Fibroblast of mammary gland (primary cell): ENCODE measurements at regions not wholly inside any gene's neighbourhood (a gene's known extent, or its start where the extent isn't known, plus 50 kb on each side); places are given as distances from the start of the nearest gene placed in this dataset.
A peak's percentile ranks its signal among the peaks of the same experiment; 100 is the strongest.

Source experiments
- DNase-seq: peaks from one replicate; pipeline ENCODE4 v3.0.0-alpha.2; 2010; ENCODE audit warnings: low read depth
- H3K4me3 ChIP-seq: 2 replicates; pipeline ENCODE4 v1.5.1; 2011; ENCODE audit warnings: low read depth, mild to moderate bottlenecking, low read length, moderate library complexity; ENCODE audit not compliant: control insufficient read depth
- TF ChIP-seq, protein P1 (sequence below): conservative IDR thresholded peaks from 2 replicates; pipeline ENCODE4 v1.5.1; 2011; ENCODE audit warnings: low read depth, low read length, inconsistent platforms; ENCODE audit not compliant: control insufficient read depth, insufficient read depth

DNA sequence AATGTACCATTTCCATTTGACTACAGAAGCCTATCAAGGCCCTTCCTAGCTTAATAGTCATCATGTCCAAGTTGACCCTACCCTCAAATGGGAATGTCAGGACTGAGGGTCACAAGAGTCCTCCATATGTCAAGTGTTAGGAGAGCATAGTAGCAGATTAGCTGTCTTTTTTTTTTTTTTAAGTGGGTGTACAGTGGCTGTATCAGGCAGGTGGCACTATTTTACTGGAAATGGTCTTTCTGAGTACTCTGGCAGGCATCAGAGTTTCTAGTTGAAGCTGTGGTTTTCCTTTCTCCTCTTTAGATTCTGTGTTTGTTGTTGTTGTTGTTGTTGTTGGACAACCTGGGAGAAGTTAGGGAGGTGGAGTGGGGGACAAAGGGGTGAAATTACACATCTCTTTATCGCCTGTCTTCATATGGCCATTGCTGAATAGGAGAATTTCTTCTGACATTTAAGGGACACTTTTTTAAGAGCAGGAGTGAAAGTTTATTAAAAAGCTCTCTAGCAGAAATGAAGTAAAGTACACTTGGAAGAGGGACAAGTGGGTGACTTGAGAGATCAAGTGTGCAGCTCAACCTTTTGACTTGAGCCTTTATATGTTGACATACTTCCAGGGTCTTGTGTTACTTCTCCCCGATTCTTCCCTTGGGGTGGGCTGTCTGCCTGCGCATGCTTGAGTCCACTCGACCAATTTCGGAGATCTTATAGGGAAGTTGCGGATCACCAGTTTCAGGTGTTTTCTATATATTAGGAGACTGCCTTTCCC, 104.1 kb upstream of the FOXP2 start:
- TF ChIP-seq, protein P1, sequence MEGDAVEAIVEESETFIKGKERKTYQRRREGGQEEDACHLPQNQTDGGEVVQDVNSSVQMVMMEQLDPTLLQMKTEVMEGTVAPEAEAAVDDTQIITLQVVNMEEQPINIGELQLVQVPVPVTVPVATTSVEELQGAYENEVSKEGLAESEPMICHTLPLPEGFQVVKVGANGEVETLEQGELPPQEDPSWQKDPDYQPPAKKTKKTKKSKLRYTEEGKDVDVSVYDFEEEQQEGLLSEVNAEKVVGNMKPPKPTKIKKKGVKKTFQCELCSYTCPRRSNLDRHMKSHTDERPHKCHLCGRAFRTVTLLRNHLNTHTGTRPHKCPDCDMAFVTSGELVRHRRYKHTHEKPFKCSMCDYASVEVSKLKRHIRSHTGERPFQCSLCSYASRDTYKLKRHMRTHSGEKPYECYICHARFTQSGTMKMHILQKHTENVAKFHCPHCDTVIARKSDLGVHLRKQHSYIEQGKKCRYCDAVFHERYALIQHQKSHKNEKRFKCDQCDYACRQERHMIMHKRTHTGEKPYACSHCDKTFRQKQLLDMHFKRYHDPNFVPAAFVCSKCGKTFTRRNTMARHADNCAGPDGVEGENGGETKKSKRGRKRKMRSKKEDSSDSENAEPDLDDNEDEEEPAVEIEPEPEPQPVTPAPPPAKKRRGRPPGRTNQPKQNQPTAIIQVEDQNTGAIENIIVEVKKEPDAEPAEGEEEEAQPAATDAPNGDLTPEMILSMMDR: no peak
- peak; percentile 1 for DNase-seq

DNA sequence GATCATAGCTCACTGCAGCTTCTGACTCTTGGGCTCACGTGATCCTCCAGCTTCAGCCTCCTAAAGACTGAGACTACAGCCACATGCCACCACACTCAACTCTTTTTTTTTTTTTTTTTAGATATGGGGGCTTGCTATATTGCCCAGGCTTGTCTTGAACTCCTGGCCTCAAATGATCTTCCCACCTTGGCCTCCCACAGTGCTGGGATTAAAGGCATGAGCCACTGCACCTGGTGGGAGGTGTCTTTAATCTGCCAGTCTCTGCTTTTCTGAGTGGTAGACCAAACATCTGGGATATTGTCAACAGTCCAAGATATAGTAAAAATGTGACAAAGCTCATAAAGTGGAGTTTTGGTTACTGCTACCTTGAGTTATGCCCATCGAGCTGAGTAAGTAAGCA, 104.9 kb upstream of the FOXP2 start:
- TF ChIP-seq, protein P1: no peak
- no peak for DNase-seq
- no peak overlapping the region for H3K4me3 ChIP-seq

More for the DNA sequence above, 104.1 kb upstream of the FOXP2 start:
- H3K4me3 ChIP-seq: no peak overlapping the region

DNA sequence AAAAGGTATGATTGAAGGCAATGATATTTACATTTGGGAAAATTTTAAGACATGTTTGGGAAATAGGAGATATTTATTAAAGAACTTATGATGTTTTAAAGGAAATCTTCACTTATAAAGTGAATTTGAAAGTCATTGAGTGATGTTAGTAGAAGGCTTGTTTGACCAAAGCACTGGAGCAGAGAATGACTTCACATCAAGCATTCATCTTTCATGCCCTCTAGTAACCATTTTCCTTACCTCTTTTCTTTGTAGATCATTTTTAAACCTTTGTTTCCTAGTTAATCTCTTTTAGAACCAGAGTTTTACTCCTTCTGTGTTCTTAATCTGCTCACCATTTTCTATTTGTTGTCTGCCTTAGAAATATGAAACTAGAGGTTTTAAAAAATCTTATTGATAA, 111.3 kb upstream of the FOXP2 start:
- no peak overlapping the region for H3K4me3 ChIP-seq
- TF ChIP-seq, protein P1: no peak
- DNase-seq: no peak

DNA sequence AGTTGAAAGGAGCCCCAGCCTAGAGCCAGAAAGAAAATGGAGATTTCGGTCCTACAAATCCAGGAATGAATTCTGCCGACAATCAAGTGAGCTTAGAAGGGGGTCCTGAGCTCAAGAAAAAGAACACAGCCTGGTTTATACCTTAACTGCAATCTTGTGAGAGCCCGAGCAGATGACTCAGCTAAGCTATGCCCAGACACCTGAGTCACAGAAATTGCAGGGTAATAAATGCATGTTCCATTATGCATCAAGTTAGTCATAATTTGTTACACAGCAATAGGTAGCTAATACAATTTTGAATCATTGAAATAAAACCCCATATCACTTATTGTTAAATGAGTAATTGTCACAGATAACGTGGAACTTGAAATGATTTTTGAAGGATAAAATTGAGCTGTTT, 111.8 kb upstream of the FOXP2 start:
- peak; percentile 14 for DNase-seq
- TF ChIP-seq, protein P1: no peak
- H3K4me3 ChIP-seq: no peak overlapping the region

DNA sequence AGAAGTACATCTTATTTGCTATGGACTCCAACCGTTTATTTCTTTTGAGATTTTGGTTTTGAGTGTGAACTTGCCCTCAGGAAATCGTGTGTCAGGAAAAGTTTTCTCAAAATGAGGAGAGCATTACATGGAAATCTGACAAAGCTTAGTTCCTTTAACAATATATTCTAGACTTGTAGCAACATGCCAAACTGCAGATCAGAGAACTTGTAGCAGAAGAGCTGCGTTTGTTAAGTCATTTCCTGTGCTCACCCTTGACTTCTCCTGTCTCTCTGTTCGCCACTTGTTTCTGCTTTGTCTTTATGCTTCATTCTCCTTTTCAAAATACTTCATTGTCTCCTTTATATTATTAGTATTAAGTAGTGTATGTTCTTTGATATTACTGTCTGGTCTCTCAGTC, 116.6 kb upstream of the FOXP2 start:
- DNase-seq: no peak
- no peak overlapping the region for H3K4me3 ChIP-seq
- TF ChIP-seq, protein P1: no peak

DNA sequence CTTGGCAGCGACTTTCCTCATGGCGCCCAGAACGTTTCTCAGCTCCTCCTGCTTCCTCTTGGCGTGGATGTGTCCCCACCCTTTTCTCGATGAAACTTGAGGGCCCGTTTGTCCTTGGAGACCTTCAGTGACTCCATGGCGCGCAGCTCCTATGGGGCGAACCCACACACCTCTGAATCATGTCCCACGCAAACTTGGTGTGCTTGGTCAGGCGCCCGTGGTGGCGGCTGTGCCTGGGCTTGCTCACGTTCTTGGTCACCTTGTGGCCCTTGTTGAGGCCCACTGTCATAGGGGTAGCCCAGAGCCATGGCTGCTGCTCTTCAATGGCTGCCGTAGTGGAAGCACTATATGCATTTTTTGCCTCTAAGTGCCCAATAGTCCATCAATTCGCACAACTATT, 117.5 kb upstream of the FOXP2 start:
- TF ChIP-seq, protein P1: no peak
- no peak overlapping the region for H3K4me3 ChIP-seq
- no peak for DNase-seq
